GM19193 (cell line): ENCODE measurements at regions not wholly inside any gene's neighbourhood (a gene's known extent, or its start where the extent isn't known, plus 50 kb on each side); places are given as distances from the start of the nearest gene placed in this dataset.

ENCODE experiments used
- POLR2A ChIP-seq: IDR thresholded peaks from 4 replicates; pipeline ENCODE4 v1.6.1; 2011; ENCODE audit not compliant: insufficient read depth, insufficient read length; ENCODE audit errors: extremely low read depth

DNA sequence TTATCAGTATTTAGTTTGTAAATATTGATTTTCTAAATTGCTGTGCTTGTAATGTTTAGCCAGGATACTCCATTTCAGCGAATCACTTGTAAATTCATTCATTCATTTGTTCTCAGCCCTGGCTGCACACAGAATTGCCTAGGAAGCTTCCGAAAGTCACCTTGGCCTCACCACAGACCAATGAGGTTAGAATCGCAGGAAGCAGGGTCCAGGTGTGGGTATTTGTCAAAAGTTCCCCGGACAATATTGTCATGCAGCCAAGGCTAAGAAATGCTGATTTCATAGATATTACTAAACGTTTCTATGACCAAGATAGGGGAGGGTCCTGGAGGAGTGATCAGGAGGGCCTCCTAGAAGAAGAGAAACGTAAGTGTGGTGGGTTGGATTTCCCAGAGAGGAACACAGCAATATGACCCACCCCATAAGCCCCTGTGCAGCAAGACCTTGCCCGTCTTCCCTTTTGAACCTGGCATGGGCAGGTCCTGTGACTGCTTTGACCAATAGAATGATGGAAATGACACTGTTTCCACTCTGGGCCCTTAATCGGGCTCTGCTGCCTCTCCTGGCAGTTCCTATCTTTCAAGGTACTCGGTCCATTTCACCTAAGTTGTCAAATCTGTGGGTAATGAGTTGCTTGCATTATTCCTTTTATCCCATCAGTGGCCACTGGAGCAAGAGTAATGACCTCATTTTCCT lies 238.7 kb downstream of the FOXL1 start:
- TF ChIP-seq POLR2A: no peak

DNA sequence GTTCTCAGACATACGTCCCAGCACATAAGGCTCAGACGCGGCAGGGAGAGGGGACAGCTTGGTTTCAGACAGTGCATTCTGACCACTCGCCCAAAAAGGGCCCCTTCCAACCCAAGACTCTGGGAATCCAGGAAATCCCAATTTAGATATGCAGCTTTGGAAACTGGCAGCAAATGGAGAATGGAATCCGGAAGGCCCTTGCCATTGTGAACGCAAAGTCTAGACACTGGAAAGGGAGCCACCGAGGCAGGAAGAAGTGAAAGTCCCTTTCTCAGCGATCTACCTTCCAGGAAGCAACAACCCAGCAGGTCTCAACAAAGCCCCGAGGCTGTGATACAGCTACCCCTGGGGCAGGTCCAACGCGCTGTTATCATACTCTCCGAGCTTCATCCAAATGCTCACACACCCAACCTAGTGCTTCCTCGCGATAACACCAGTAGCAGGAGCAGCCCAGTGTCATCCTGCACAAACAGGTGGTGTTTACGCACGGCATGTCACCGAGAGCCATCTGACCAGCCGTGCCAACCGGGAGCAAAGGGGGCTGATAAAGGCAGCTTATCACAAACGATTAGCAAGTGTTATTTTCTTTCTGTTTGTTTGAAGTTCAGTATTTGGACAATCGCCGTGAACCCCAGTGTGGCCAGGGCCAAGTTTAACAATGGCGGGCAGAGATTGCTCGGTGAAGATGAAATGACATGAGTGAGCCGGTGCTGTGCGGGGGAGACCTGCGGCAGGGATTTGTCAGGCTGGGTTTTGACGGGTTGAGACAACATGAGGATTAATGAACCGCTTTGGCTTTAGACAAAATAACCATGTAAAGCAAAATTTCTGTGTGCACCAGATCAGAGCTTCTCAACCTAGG lies 240.6 kb downstream of the FOXL1 start:
- TF ChIP-seq POLR2A: no peak

GRCh38 chr16:86819533-86819892 lies 241.2 kb downstream of the FOXL1 start:
- no peak for TF ChIP-seq POLR2A

DNA sequence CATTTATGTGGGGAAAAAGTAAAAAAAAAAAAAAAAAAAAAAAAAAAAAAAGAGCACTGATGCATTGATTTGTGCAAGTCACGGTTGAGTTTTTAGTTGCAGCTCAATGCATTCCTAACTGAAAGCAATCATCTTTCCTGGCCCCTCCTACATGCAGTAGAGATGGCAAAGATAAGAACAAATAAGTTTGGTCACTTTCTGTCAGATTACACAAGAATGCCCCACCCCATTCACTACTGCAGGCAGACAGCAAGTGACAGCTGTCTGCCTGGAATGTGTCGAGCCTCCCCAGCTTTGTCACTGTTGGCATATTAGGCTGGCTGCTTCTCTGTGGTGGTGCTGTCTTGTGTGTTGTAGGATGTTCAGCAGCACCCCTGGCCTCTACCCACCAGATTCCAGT lies 243.5 kb downstream of the FOXL1 start:
- TF ChIP-seq POLR2A: no peak

GRCh38 chr16:86823125-86823524 lies 244.8 kb downstream of the FOXL1 start:
- TF ChIP-seq POLR2A: no peak

DNA sequence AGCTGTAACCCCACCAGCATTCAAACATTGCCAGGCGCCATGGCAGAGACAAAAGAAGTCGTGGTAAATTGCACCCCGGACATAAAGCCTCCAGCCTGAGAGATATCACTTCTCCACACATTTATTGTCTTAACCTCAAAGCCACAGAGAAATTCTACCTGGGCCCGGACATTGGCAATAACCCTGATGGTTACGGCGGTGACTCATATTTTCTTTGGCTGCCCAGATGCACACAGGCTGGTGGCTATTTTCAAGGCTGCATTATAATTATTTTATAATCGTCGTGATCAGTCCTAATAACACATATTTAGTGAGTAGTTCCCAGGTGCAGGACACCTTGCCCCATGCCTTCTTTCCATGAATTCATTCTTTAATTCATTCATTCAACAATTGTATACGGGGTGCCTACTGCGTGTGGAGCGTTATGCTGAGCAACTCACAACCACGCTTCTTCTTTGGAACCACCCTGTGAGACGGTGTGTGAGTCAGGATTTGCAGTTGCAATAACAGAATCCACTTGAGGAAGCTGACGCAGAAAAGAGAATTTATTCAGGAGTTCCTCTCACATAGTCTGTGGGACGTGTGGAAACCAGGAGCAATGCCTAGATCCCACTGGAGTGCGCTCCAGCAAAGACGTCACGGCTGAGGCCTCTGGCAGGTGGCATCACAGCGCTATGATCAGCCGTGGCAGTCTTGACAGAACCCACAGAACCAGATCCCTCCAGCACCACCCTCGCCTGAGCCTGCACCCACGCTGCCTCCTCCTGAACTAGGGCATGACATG lies 245.7 kb downstream of the FOXL1 start:
- TF ChIP-seq POLR2A: no peak

- TF ChIP-seq POLR2A: no peak
These were observed 246.5 kb downstream of the FOXL1 start for GRCh38 chr16:86824751-86825296.

DNA sequence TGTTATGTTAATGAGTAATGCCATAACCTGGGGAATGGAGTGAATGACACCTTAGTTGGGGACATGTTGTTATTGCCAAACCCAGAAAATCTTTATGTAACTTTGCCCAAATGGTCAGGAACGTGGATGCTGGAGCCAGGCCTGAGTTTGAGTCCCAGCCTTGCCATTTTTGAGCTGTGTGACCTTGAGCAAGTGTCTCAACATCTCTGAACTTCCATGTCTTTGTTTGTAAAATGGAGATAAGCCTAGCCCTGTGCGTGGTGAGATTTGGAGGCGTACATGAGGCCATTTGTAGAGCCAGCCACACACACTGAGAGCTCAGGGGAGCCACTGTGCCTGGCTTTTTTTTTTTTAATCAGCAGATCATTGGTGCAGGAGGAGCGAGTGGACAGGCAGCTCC lies 247.3 kb downstream of the FOXL1 start:
- TF ChIP-seq POLR2A: no peak

GRCh38 chr16:86826941-86827340 lies 248.6 kb downstream of the FOXL1 start:
- TF ChIP-seq POLR2A: no peak

DNA sequence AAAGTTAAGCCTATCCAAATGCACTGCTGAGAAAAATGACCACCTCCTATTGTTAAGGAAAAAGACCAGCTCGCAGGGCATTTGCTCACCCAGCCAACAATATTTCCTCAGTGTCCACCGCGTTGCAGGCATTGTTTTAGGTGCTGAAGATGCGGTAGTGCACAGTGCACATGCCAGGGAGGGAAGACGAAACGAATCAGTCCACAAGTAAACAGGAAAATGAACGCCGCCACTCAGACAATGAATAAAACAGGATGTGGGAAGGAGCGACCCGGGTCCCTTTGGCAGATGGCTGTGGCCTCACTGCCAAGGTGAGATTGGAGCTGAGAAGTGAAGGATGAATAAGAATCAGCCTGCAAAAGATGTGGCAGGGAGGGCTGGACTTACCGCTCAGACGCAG lies 249.2 kb downstream of the FOXL1 start:
- no peak for TF ChIP-seq POLR2A

DNA sequence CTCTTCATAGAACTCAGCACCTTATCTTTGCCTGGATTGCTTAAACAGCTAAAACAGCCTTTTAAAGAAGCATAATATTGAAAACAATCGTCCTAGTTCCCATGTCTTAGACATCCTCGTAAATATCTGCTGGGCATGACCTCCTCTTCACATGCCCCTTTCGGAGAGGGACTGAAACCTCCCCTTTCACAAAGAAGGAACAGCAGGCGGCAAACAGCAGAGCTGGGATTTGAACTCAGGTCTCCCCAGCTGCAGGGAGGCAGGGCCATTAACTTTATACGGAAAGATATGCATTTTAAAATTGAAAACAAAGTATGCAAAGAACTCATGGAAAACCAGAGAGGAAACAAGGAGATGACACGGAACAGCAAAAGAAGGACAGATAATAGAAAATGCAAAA lies 249.9 kb downstream of the FOXL1 start:
- no peak for TF ChIP-seq POLR2A

DNA sequence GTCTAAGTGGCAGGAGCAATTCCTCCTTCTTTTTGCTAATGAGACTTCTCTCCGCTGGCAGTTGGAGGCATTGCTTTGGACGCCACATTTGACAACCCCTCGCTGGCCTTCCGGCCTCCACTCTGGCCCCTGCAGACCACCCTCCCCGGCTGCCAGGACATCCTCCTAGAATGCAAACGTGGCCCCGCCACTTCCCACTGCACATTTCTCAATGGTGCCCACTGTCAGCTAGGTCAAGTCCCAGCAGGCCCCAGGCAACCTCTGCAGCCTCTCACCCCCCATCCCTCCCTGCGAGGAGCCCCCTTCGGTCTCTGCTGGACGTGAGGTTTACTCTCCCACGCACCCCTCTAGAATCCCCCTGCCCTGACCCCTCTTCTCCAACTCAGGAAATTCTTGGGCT lies 250.3 kb downstream of the FOXL1 start:
- no peak for TF ChIP-seq POLR2A

DNA sequence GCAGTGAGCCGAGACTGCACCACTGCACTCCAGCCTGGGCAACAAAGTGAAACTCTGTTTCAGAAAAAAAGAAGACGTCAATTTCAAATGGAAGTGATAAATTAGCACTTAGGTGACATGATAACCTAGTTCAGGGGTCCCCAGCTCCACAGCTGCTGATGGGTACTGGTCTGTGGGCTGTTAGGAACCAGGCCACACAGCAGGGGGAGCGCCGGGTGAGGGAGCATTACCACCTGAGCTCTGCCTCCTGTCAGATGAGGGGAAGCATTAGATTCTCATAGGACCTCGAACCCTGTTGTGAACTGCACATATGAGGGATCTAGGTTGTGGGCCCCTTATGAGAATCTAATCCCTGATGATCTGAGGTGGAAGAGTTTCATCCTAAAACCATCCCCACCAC lies 253.0 kb downstream of the FOXL1 start:
- no peak for TF ChIP-seq POLR2A

GRCh38 chr16:86833136-86833535 lies 254.8 kb downstream of the FOXL1 start:
- no peak for TF ChIP-seq POLR2A

- TF ChIP-seq POLR2A: no peak
These were observed 256.2 kb downstream of the FOXL1 start for GRCh38 chr16:86834451-86835035.
